Gastrocnemius medialis (tissue), 4 donors: ENCODE measurements at regions not wholly inside any gene's neighbourhood (a gene's known extent, or its start where the extent isn't known, plus 50 kb on each side); places are given as distances from the start of the nearest gene placed in this dataset.

Experiments used
- ATAC-seq, 2 donors: fragments of 150-250 bp; one replicate each; pipeline ENCODE4 v1.9.1; 2016
- DNase-seq, 2 donors: peaks; one replicate each; pipeline ENCODE4 v3.0.0-alpha.2; 2019
- H3K27ac ChIP-seq, 4 donors: fragments of 200-600 bp; sonication (generic); 1 replicate in 1 of 4; 2 replicates in 3 of 4; pipeline ENCODE4 v1.5.1; 2016 to 2018; ENCODE audit warnings: mild to moderate bottlenecking in 2 of 4, moderate library complexity in 1 of 4
- H3K27me3 ChIP-seq, 3 donors: fragments of 200-600 bp; sonication (generic) in 2 of 3; 1 replicate in 1 of 3; 2 replicates in 2 of 3; pipeline versions ENCODE4 v1.5.1 to v1.6.0; 2016 to 2019; ENCODE audit warnings: mild to moderate bottlenecking in 1 of 3, moderate library complexity in 1 of 3
- H3K36me3 ChIP-seq, 2 donors: fragments of 200-600 bp; sonication (generic) in 1 of 2; one replicate each; pipeline ENCODE4 v1.5.1; 2017 to 2018
- H3K4me1 ChIP-seq, 2 donors: fragments of 200-600 bp; sonication (generic) in 1 of 2; one replicate each; pipeline ENCODE4 v1.5.1; 2016 to 2017; ENCODE audit warnings: mild to moderate bottlenecking in 2 of 2
- H3K4me3 ChIP-seq, 4 donors: fragments of 200-600 bp; sonication (generic) in 3 of 4; 1 replicate in 1 of 4; 2 replicates in 3 of 4; pipeline ENCODE4 v1.5.1; 2016 to 2019; ENCODE audit warnings: mild to moderate bottlenecking in 2 of 4
- H3K9me3 ChIP-seq, 3 donors: fragments of 200-600 bp; sonication (generic) in 2 of 3; 1 replicate in 1 of 3; 2 replicates in 2 of 3; pipeline ENCODE4 v1.5.1; 2016 to 2019
- CTCF ChIP-seq, 5 experiments: fragments of 450-650 bp in 3 of 5; fragments of 200-600 bp in 2 of 5; sonication (generic) in 2 of 5; IDR thresholded peaks in 4 of 5; conservative IDR thresholded peaks in 1 of 5; 1 replicate in 4 of 5; 2 replicates in 1 of 5; pipeline ENCODE4 v1.5.1; 2016 to 2019; ENCODE audit warnings: antibody characterized with exemption in 5 of 5, mild to moderate bottlenecking in 3 of 5, moderate library complexity in 3 of 5
- POLR2A ChIP-seq, 2 donors: fragments of 450-650 bp; IDR thresholded peaks; one replicate each; pipeline ENCODE4 v1.6.1; 2017; ENCODE audit warnings: antibody characterized with exemption in 2 of 2, mild to moderate bottlenecking in 2 of 2, moderate library complexity in 2 of 2
- in situ Hi-C, 4 donors: fragments of 200-750 bp; cut with MboI; loops; one replicate each; pipeline versions ENCODE4 v1.15.0 to v1.8.0; 2017; ENCODE audit warnings: low sequenced_read_pairs in 4 of 4
- intact Hi-C: fragments of 100-400 bp; cut with DNase I; formaldehyde crosslinking; loops from one replicate; pipeline ENCODE4 v1.15.1; 2023; ENCODE audit warnings: low total_unique reads

DNA sequence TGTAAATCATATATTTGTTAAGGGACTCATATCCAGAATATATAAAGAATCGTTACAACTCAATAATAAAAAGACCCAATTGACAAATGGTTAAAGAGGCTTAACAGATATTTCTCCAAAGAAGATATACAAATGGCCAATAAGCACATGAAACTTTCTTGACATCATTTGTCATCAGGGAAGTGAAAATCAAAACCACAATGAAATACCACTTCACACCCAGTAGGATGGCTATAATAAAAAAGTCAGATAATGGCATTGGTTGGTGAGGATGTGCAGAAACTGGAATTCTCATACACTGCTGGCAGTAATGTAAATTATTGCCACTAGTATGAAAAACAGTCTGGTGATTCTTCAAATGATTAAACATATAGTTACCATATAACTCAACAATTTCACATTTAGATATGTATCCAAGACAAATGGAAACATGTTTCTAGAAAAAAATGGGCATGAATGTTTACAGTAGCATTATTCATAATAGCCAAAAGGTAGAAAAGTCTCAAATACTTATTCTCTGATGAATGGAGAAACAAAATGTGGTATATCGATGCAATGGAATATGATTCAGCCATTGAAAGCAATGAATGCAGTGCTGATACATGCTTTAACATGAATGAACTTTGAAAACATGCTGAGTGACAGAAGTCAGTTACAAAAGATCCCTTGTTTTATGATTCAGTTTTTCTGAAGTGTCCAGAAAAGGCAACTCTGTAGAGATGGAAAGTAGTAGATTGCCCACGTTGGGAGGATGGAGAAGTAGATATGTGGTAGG, 304.6 kb upstream of the ZEB2 start:
- intact Hi-C loops: no loop called here
- H3K36me3 ChIP-seq: no peaks in the 10 kb centered on the region
- in situ Hi-C loops: no loop called here
- DNase-seq (no peak), ATAC-seq (no peak)
- H3K9me3 ChIP-seq: no peaks in the 10 kb centered on the region
- no peaks in the 10 kb centered on the region for H3K4me1 ChIP-seq
- H3K4me3 ChIP-seq: no peak overlapping the region
- no peak overlapping the region for H3K27ac ChIP-seq
- H3K27me3 ChIP-seq: no peaks in the 10 kb centered on the region
- TF ChIP-seq POLR2A (IDR thresholded peaks at IDR 0.05) (no peak), CTCF (IDR thresholded peaks at IDR 0.05 in 4 of 5, conservative IDR thresholded peaks at IDR 0.05 in 1 of 5) (no peak)

DNA sequence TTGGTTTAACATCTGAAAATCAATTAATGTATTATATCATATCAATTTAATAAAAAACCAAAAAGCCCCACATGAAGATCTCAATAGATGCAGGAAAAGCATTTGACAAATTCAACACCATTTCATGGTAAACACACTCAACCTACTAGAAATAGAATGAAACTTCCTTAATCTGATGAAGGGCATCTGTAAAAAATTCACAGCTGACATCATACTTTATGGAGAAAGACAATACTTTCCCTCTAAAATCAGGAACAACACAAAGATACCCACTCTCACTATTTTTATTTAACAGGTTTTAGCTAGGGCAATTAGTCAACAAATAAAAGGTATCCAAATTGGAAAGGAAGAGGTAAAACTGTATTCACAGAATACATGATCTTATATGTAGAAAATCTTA, 303.0 kb upstream of the ZEB2 start:
- DNase-seq (no peak), ATAC-seq (no peak)
- Histone ChIP-seq H3K36me3 (no peaks in the 10 kb centered on the region), H3K4me1 (no peaks in the 10 kb centered on the region), H3K27ac (no peak overlapping the region), H3K27me3 (no peaks in the 10 kb centered on the region), H3K9me3 (no peaks in the 10 kb centered on the region), H3K4me3 (no peak overlapping the region)
- in situ Hi-C loops (no loop called here), intact Hi-C loops (no loop called here)
- no peak for TF ChIP-seq POLR2A (IDR thresholded peaks at IDR 0.05)
- TF ChIP-seq CTCF (IDR thresholded peaks at IDR 0.05 in 4 of 5, conservative IDR thresholded peaks at IDR 0.05 in 1 of 5): no peak

DNA sequence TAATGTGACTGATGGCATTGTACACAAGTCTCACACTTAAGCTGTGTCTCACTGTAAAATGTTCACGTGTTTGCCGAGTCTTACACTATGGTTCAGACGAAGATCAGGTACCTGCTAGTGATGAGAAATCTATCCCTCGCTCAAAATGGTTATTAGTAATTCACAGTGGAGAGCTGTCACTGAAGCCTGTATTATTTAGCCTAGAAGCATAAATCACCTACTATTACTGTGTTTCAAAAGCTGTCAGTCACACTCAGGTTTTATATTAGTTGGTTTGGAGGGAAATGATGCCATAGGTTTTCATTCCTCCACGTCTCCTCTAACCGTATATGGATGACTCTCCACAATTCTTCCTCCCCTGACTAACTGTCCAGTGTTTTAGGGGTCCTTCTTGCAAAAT, 292.4 kb upstream of the ZEB2 start:
- no peak for ATAC-seq
- intact Hi-C loops (no loop called here), in situ Hi-C loops (no loop called here)
- Histone ChIP-seq H3K9me3 (no peaks in the 10 kb centered on the region), H3K27me3 (no peaks in the 10 kb centered on the region), H3K27ac (no peak overlapping the region), H3K4me3 (no peak overlapping the region), H3K4me1 (no peaks in the 10 kb centered on the region), H3K36me3 (no peaks in the 10 kb centered on the region)
- no peak for TF ChIP-seq POLR2A (IDR thresholded peaks at IDR 0.05)
- no peak for TF ChIP-seq CTCF (IDR thresholded peaks at IDR 0.05 in 4 of 5, conservative IDR thresholded peaks at IDR 0.05 in 1 of 5)
- DNase-seq: no peak

- no peak for DNase-seq
- in situ Hi-C loops (no loop called here), intact Hi-C loops (no loop called here)
- Histone ChIP-seq H3K4me1 (no peaks in the 10 kb centered on the region), H3K9me3 (no peaks in the 10 kb centered on the region), H3K36me3 (no peaks in the 10 kb centered on the region), H3K4me3 (no peak overlapping the region), H3K27me3 (no peaks in the 10 kb centered on the region), H3K27ac (no peak overlapping the region)
- ATAC-seq: no peak
- TF ChIP-seq CTCF (IDR thresholded peaks at IDR 0.05 in 4 of 5, conservative IDR thresholded peaks at IDR 0.05 in 1 of 5) (no peak), POLR2A (IDR thresholded peaks at IDR 0.05) (no peak)
These were observed 281.8 kb upstream of the ZEB2 start for GRCh38 chr2:144801766-144802165.

- H3K4me1 ChIP-seq: no peaks in the 10 kb centered on the region
- no peak for ATAC-seq
- H3K4me3 ChIP-seq: no peak overlapping the region
- DNase-seq: no peak
- H3K9me3 ChIP-seq: no peaks in the 10 kb centered on the region
- no peaks in the 10 kb centered on the region for H3K36me3 ChIP-seq
- intact Hi-C loops (no loop called here), in situ Hi-C loops (no loop called here)
- no peak overlapping the region for H3K27ac ChIP-seq
- no peaks in the 10 kb centered on the region for H3K27me3 ChIP-seq
- TF ChIP-seq CTCF (IDR thresholded peaks at IDR 0.05 in 4 of 5, conservative IDR thresholded peaks at IDR 0.05 in 1 of 5) (no peak), POLR2A (IDR thresholded peaks at IDR 0.05) (no peak)
These were observed 281.4 kb upstream of the ZEB2 start for GRCh38 chr2:144801325-144801724.
